ENCODE measurements at regions not wholly inside any gene's neighbourhood (a gene's known extent, or its start where the extent isn't known, plus 50 kb on each side); places are given as distances from the start of the nearest gene placed in this dataset.

DNA sequence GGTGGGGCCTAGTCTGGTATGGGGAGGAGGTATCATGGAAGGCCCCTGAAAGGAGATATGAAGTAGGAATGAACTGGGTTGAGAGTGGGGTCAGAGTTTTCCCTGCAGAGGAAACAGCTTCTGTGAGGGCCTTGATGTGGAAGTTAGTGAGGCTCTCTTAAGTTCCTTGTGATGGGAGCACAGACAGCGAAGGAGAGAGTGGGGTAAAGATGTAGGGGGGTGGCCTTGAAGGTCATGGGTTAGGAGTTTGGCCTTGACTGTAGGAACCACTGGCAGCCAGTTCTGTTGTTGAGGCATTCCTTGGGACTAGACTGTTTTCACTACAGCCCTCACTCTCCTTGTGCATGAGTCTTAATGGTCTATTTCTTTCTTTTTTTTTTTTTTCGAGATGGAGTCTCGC is 77.8 kb upstream of the NMNAT3 start:
- no peak overlapping the region for H2AFZ ChIP-seq (ENCODE audit: low read depth, low read length, poor library complexity, severe bottlenecking)
- H3K27ac ChIP-seq (ENCODE audit: low read depth, low read length) = no peak overlapping the region
- H4K20me1 ChIP-seq (ENCODE audit: insufficient read depth) = no peaks in the 10 kb centered on the region
- ChIA-PET RAD21 (ENCODE audit: low non-redundant PET in 1 of 2, low total read pairs in 2 of 2, uncharacterized antibody in 2 of 2, unreplicated experiment in 2 of 2) (no interaction called here), CTCF (no interaction called here), POLR2A (no interaction called here)
- no peaks in the 10 kb centered on the region for H3K36me3 ChIP-seq (ENCODE audit: control insufficient read depth in 1 of 2, insufficient read depth in 2 of 2, low read length in 2 of 2)
- no peaks in the 10 kb centered on the region for H3K9me3 ChIP-seq (ENCODE audit: control insufficient read depth in 1 of 2, insufficient read depth in 1 of 2, low read depth in 1 of 2, low read length in 2 of 2)
- no peak overlapping the region for H3K4me3 ChIP-seq (replicated peaks in 1 of 2; ENCODE audit: low read depth in 1 of 2, low read length in 2 of 2)
- H3K79me2 ChIP-seq (ENCODE audit: insufficient read depth, low read length) = no peaks in the 10 kb centered on the region
- H3K9me2 ChIP-seq (ENCODE audit: insufficient read depth) = no peaks in the 10 kb centered on the region
- no peaks in the 10 kb centered on the region for H3K4me1 ChIP-seq (ENCODE audit: control insufficient read depth in 1 of 2, insufficient read depth in 2 of 2, low read length in 2 of 2)
- ATAC-seq (no peak), DNase-seq (ENCODE audit: low read depth, low spot score) (no peak)
- TF ChIP-seq YY1 (IDR thresholded peaks at IDR 0.05; ENCODE audit: extremely low read depth, insufficient replicate concordance, low read depth, low read length) (no peak), POLR2A (IDR thresholded peaks at IDR 0.05; ENCODE audit: borderline replicate concordance, extremely low read depth, insufficient read depth, insufficient read length) (no peak), RAD21 (IDR thresholded peaks at IDR 0.05; ENCODE audit: low read depth) (no peak), SP1 (IDR thresholded peaks at IDR 0.05; ENCODE audit: low read depth) (no peak), CBX3 (IDR thresholded peaks at IDR 0.05; ENCODE audit: low read depth) (no peak), SRF (IDR thresholded peaks at IDR 0.05; ENCODE audit: low read depth) (no peak), EZH2phosphoT487 (IDR thresholded peaks at IDR 0.05; ENCODE audit: borderline replicate concordance) (no peak), EGR1 (IDR thresholded peaks at IDR 0.05; ENCODE audit: low read depth) (no peak), ELF1 (IDR thresholded peaks at IDR 0.05; ENCODE audit: borderline replicate concordance, low read depth) (no peak), POLR2AphosphoS5 (IDR thresholded peaks at IDR 0.05; ENCODE audit: low read depth, low read length) (no peak), CEBPB (IDR thresholded peaks at IDR 0.05; ENCODE audit: low read depth) (no peak), SIN3A (IDR thresholded peaks at IDR 0.05; ENCODE audit: low read depth) (no peak)
- TF ChIP-seq, protein P1, sequence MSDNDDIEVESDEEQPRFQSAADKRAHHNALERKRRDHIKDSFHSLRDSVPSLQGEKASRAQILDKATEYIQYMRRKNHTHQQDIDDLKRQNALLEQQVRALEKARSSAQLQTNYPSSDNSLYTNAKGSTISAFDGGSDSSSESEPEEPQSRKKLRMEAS (IDR thresholded peaks at IDR 0.05) = no peak
- TF ChIP-seq, protein P2, sequence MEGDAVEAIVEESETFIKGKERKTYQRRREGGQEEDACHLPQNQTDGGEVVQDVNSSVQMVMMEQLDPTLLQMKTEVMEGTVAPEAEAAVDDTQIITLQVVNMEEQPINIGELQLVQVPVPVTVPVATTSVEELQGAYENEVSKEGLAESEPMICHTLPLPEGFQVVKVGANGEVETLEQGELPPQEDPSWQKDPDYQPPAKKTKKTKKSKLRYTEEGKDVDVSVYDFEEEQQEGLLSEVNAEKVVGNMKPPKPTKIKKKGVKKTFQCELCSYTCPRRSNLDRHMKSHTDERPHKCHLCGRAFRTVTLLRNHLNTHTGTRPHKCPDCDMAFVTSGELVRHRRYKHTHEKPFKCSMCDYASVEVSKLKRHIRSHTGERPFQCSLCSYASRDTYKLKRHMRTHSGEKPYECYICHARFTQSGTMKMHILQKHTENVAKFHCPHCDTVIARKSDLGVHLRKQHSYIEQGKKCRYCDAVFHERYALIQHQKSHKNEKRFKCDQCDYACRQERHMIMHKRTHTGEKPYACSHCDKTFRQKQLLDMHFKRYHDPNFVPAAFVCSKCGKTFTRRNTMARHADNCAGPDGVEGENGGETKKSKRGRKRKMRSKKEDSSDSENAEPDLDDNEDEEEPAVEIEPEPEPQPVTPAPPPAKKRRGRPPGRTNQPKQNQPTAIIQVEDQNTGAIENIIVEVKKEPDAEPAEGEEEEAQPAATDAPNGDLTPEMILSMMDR (IDR thresholded peaks at IDR 0.05 in 2 of 3, conservative IDR thresholded peaks at IDR 0.05 in 1 of 3; ENCODE audit: borderline replicate concordance in 1 of 3, insufficient read depth in 1 of 3, low read depth in 2 of 3, low read length in 2 of 3) = no peak
- TF ChIP-seq, protein P3, sequence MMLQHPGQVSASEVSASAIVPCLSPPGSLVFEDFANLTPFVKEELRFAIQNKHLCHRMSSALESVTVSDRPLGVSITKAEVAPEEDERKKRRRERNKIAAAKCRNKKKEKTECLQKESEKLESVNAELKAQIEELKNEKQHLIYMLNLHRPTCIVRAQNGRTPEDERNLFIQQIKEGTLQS (IDR thresholded peaks at IDR 0.05) = no peak
- TF ChIP-seq, protein P4, sequence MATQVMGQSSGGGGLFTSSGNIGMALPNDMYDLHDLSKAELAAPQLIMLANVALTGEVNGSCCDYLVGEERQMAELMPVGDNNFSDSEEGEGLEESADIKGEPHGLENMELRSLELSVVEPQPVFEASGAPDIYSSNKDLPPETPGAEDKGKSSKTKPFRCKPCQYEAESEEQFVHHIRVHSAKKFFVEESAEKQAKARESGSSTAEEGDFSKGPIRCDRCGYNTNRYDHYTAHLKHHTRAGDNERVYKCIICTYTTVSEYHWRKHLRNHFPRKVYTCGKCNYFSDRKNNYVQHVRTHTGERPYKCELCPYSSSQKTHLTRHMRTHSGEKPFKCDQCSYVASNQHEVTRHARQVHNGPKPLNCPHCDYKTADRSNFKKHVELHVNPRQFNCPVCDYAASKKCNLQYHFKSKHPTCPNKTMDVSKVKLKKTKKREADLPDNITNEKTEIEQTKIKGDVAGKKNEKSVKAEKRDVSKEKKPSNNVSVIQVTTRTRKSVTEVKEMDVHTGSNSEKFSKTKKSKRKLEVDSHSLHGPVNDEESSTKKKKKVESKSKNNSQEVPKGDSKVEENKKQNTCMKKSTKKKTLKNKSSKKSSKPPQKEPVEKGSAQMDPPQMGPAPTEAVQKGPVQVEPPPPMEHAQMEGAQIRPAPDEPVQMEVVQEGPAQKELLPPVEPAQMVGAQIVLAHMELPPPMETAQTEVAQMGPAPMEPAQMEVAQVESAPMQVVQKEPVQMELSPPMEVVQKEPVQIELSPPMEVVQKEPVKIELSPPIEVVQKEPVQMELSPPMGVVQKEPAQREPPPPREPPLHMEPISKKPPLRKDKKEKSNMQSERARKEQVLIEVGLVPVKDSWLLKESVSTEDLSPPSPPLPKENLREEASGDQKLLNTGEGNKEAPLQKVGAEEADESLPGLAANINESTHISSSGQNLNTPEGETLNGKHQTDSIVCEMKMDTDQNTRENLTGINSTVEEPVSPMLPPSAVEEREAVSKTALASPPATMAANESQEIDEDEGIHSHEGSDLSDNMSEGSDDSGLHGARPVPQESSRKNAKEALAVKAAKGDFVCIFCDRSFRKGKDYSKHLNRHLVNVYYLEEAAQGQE (IDR thresholded peaks at IDR 0.05; ENCODE audit: low read depth) = no peak
- TF ChIP-seq, protein P5, sequence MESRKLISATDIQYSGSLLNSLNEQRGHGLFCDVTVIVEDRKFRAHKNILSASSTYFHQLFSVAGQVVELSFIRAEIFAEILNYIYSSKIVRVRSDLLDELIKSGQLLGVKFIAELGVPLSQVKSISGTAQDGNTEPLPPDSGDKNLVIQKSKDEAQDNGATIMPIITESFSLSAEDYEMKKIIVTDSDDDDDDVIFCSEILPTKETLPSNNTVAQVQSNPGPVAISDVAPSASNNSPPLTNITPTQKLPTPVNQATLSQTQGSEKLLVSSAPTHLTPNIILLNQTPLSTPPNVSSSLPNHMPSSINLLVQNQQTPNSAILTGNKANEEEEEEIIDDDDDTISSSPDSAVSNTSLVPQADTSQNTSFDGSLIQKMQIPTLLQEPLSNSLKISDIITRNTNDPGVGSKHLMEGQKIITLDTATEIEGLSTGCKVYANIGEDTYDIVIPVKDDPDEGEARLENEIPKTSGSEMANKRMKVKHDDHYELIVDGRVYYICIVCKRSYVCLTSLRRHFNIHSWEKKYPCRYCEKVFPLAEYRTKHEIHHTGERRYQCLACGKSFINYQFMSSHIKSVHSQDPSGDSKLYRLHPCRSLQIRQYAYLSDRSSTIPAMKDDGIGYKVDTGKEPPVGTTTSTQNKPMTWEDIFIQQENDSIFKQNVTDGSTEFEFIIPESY (IDR thresholded peaks at IDR 0.05; ENCODE audit: extremely low read depth, insufficient replicate concordance, low read length) = no peak
- no TSS peak for BruUV-seq (replicated peaks)
- H3K27me3 ChIP-seq (ENCODE audit: insufficient read depth, low read length) = no peaks in the 10 kb centered on the region
- intact Hi-C loops (cut with micrococcal nuclease) = no loop called here
- no peak overlapping the region for H3K4me2 ChIP-seq (ENCODE audit: low read length)
- no peak overlapping the region for H3K9ac ChIP-seq (ENCODE audit: low read length)

All from HCT116 (cell line).